HG02840 (cell line): ENCODE measurements at regions not wholly inside any gene's neighbourhood (a gene's known extent, or its start where the extent isn't known, plus 50 kb on each side); places are given as distances from the start of the nearest gene placed in this dataset.
"Not testable (repeated sequence)": the region's sequence is repeated elsewhere in the genome, so short reads cannot be mapped to it uniquely, and the experiment has no call there.

Source experiments
- ATAC-seq: cut with Tn5 transposase; IDR thresholded peaks from one replicate; pipeline ENCODE4 v1.9.1; 2021; ENCODE audit warnings: mild to moderate bottlenecking, moderate library complexity, moderate number of reproducible peaks; ENCODE audit not compliant: unreplicated experiment, low FRiP score

DNA sequence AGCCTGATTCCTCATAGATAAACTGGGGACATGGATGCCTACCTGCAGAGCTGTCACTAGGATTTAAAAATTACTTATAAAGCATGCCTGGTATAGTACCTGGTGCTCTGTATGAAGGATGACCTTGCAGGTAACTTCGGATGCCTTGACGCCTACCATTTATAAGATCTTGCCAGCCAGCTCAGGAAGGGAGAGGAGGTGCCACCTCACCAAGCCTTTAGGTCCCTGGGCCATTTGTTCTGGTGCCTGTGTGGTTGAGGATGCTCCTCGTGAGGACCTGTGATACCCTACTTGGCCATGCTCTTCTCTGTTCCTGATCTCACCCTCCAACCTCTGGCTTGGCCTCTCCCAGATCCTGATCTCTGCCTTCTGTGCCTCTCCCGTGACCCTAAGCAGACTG lies 85.2 kb downstream of the FDX1 start:
- no peak for ATAC-seq

DNA sequence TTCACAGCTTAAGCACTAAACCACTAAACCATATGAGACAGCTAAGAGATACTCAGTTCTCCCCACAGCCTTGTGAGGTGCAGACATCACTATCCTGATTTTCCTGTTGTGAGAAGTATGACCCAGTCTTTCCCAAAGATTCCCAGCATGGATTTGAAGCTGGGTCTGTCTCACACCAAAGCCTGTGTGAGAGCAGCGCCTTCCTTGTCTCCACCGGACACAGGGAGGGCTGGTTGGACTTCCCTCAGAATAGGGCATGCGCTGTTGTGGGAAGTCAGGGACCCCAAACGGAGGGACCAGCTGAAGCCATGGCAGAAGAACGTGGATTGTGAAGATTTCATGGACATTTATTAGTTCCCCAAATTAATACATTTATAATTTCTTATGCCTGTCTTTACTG lies 87.6 kb downstream of the FDX1 start:
- not testable (repeated sequence) for ATAC-seq

DNA sequence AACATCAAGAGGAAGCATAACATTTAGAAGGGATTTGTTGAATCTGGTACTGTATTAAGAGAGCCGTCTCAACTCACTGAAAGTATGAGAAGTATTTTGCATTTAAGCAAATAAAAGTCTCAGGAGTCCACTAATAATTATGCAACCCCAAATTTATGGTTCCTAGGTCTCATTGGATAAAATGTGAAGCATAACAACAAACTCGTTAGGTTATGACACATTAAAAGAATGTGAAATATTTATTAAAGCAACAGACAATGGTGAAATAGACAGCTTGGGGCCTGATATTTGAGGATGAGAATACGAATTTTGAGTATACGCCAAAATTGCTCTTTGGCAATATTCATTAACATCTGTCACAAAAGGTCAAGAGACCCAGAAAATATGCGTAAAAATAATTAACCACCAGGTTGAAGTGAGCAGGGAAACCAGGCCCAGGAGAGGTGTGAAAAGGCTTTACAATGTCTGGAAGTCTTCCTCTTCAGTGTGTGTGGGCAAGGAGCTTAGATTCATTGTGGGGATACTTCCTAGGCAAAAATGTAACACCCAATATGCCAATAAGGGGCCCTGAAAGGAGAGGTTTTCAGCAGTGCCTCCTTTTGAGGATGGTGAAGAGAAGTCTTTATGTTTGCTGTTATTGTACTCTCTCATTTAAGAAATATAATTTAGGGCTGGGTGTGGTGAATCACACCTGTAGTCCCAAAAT lies 89.2 kb downstream of the FDX1 start:
- no peak for ATAC-seq

DNA sequence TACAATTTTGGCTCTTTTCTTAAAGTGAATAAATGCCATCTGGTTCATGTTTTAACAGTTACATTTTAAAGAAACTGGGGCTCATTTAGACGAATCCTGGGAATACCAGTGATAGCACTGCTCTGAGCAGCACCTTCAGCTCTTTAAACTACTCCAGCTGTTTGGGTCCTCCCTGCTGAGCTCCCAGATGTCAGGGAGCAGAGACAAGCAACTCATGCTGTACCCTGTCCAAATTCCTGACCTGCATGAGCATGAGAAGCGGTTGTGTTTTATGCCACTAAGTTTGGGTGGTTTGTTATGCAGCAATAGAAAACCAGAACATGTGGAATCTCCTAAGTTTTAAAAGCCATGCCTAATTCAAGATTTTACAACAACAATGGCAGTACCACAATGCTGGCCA lies 90.0 kb downstream of the FDX1 start:
- no peak for ATAC-seq

DNA sequence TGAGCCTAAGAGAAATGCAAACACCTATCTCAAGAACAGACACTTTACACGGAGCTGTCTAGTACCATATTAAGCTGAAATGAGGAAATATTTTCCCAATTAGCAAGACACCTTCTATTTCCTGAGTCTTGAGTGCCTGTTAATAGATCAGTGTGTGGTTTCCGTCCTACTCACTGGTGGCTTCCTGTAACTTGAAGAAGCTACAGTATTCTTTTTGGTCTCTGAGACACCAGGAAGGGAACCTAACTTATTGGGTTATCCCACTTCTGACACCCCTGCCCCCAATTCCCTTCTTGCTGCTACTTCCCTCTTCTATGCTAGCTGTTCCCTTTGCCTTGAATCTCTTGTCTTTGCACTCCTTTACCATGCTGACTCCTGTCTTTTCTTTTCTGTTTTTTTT lies 92.7 kb downstream of the FDX1 start:
- no peak for ATAC-seq

DNA sequence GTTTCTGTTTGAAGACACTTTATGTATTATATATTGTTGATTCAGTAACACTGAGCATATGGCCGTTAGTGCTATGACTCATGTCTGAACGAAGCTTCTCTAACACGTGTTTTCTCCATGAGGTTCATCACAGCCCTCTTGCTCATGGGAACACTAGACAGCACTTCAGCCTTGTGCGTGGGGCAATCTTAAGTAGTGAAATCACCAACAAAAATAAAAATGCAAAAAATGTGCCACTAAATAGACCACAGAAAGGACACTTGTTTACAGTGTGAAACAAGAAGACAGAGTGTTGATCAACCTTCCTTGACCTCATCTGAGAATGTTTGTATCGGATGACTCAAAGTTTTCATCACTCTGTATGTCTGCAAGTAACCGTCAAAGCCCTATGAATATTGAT lies 94.5 kb downstream of the FDX1 start:
- no peak for ATAC-seq

DNA sequence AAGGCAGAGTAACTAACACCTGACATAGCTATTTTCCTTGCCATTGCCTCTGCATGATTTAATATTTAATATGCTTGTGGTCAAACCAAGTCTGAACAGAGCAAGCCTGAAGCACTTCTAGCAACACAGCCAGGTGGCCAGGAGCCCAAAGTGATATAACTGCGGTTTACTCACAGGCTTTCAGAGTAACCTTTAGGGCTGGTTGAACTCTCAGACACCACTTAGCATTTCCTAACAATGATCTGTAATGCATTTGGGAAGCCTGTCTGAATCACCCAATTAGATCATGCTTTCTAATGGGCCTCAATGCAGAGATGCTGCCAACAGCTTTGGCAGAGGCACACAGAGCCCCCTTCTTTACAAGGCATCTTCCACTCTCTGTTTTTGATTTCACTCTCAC lies 96.1 kb downstream of the FDX1 start:
- peak; percentile 72 for ATAC-seq

DNA sequence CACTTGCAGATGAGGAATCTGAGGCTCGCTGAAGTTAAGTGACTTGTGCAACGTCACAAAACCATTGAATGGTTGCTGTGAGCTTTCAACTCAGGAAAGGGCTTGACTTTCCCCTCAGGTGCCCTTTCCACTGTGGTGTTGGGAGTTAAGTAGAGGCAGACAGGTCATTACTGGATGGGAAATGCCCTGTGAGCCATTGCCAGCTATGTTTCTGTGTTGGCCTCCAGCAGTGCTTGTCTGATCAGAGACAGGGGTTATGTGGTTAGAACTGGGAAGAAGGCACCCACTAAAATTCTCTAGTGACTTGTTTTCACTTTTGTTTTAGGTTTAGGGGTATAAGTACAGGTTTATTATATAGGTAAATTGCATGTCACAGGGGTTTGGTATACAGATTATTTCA lies 96.6 kb downstream of the FDX1 start:
- peak; percentile 47 for ATAC-seq
